ENCODE measurements at regions not wholly inside any gene's neighbourhood (a gene's known extent, or its start where the extent isn't known, plus 50 kb on each side); places are given as distances from the start of the nearest gene placed in this dataset.

- DNase-seq (ENCODE audit: low read depth in 2 of 2), result no peak
Measured at GRCh38 chr3:70800951-70801350, 488.5 kb upstream of the MDFIC2 start.

- no peak for DNase-seq (ENCODE audit: low read depth in 2 of 2)
Measured at GRCh38 chr3:70789878-70790277, 477.4 kb upstream of the MDFIC2 start.

GRCh38 chr3:70780790-70781189 is 468.4 kb upstream of the MDFIC2 start:
- DNase-seq (ENCODE audit: low read depth in 2 of 2), result no peak

- no peak for DNase-seq (ENCODE audit: low read depth in 2 of 2)
Measured at GRCh38 chr3:70779296-70779695, 466.9 kb upstream of the MDFIC2 start.

GRCh38 chr3:70776081-70776480 is 463.6 kb upstream of the MDFIC2 start:
- DNase-seq (ENCODE audit: low read depth in 2 of 2), result no peak

- DNase-seq (ENCODE audit: low read depth in 2 of 2), result no peak
Measured at GRCh38 chr3:70775257-70775656, 462.8 kb upstream of the MDFIC2 start.

GRCh38 chr3:70774641-70775040 is 462.2 kb upstream of the MDFIC2 start:
- DNase-seq (ENCODE audit: low read depth in 2 of 2), result no peak

- DNase-seq (ENCODE audit: low read depth in 2 of 2), result peak in 1 of 2 experiments; percentile 3
Measured at GRCh38 chr3:70771426-70772147, 459.1 kb upstream of the MDFIC2 start.

- DNase-seq (ENCODE audit: low read depth in 2 of 2), result no peak
Measured at GRCh38 chr3:70770650-70771049, 458.2 kb upstream of the MDFIC2 start.

- no peak for DNase-seq (ENCODE audit: low read depth in 2 of 2)
Measured at GRCh38 chr3:70766301-70766700, 453.9 kb upstream of the MDFIC2 start.

GRCh38 chr3:70763894-70764293 is 451.5 kb upstream of the MDFIC2 start:
- DNase-seq (ENCODE audit: low read depth in 2 of 2), result no peak

- DNase-seq (ENCODE audit: low read depth in 2 of 2), result no peak
Measured at GRCh38 chr3:70757658-70758057, 445.2 kb upstream of the MDFIC2 start.

GRCh38 chr3:70755526-70755925 is 443.1 kb upstream of the MDFIC2 start:
- no peak for DNase-seq (ENCODE audit: low read depth in 2 of 2)

GRCh38 chr3:70754314-70754713 is 441.9 kb upstream of the MDFIC2 start:
- no peak for DNase-seq (ENCODE audit: low read depth in 2 of 2)

GRCh38 chr3:70753572-70753971 is 441.1 kb upstream of the MDFIC2 start:
- no peak for DNase-seq (ENCODE audit: low read depth in 2 of 2)

- DNase-seq (ENCODE audit: low read depth in 2 of 2), result no peak
Measured at GRCh38 chr3:70752051-70752450, 439.6 kb upstream of the MDFIC2 start.

GRCh38 chr3:70749122-70749521 is 436.7 kb upstream of the MDFIC2 start:
- DNase-seq (ENCODE audit: low read depth in 2 of 2), result no peak

GRCh38 chr3:70748593-70748992 is 436.2 kb upstream of the MDFIC2 start:
- DNase-seq (ENCODE audit: low read depth in 2 of 2), result no peak

GRCh38 chr3:70747847-70748246 is 435.4 kb upstream of the MDFIC2 start:
- DNase-seq (ENCODE audit: low read depth in 2 of 2), result no peak

- DNase-seq (ENCODE audit: low read depth in 2 of 2), result no peak
Measured at GRCh38 chr3:70744536-70744935, 432.1 kb upstream of the MDFIC2 start.

GRCh38 chr3:70743754-70744153 is 431.3 kb upstream of the MDFIC2 start:
- DNase-seq (ENCODE audit: low read depth in 2 of 2), result no peak

GRCh38 chr3:70742081-70742480 is 429.6 kb upstream of the MDFIC2 start:
- no peak for DNase-seq (ENCODE audit: low read depth in 2 of 2)

- no peak for DNase-seq (ENCODE audit: low read depth in 2 of 2)
Measured at GRCh38 chr3:70740872-70741271, 428.4 kb upstream of the MDFIC2 start.

GRCh38 chr3:70740071-70740470 is 427.6 kb upstream of the MDFIC2 start:
- no peak for DNase-seq (ENCODE audit: low read depth in 2 of 2)
